Mammary epithelial cell (primary cell): ENCODE measurements at regions not wholly inside any gene's neighbourhood (a gene's known extent, or its start where the extent isn't known, plus 50 kb on each side); places are given as distances from the start of the nearest gene placed in this dataset.

Experiments used
- CTCF ChIP-seq, 2 donors: IDR thresholded peaks in 1 of 2; conservative IDR thresholded peaks in 1 of 2; 2 replicates each; pipeline ENCODE4 v1.5.1; 2011 to 2012; ENCODE audit warnings: inconsistent platforms in 2 of 2, low read length in 2 of 2, mild to moderate bottlenecking in 2 of 2, control low read depth in 1 of 2, low read depth in 1 of 2; ENCODE audit not compliant: insufficient read depth in 1 of 2; ENCODE audit errors: extremely low read depth in 1 of 2
- EZH2 ChIP-seq: IDR thresholded peaks from 2 replicates; pipeline ENCODE4 v1.6.1; 2012; ENCODE audit warnings: low read length, inconsistent platforms, borderline replicate concordance

GRCh38 chr17:13869331-13869940 is 199.9 kb upstream of the COX10 start:
- TF ChIP-seq CTCF (conservative IDR thresholded peaks at IDR 0.05 in 1 of 2, IDR thresholded peaks at IDR 0.05 in 1 of 2; ENCODE audit: extremely low read depth in 1 of 2, insufficient read depth in 1 of 2, low read depth in 1 of 2, low read length in 2 of 2) = no peak
- no peak for TF ChIP-seq EZH2
